SU-DHL-6 (cell line): ENCODE measurements at regions not wholly inside any gene's neighbourhood (a gene's known extent, or its start where the extent isn't known, plus 50 kb on each side); places are given as distances from the start of the nearest gene placed in this dataset.

Experiments used
- H2AFZ ChIP-seq: fragments of 200-600 bp; sonication (generic); 2 replicates; pipeline ENCODE4 v1.6.1; 2014; ENCODE audit warnings: low read depth, mild to moderate bottlenecking, moderate library complexity, mixed read lengths, antibody characterized with exemption, low read length; ENCODE audit not compliant: severe bottlenecking
- H3F3A ChIP-seq: fragments of 200-600 bp; shearing (Covaris generic); 2 replicates; pipeline ENCODE4 v1.6.0; 2016; ENCODE audit warnings: antibody characterized with exemption, mild to moderate bottlenecking; ENCODE audit not compliant: insufficient read depth
- H3K27ac ChIP-seq: fragments of 200-600 bp; sonication (generic); 2 replicates; pipeline ENCODE4 v1.5.1; 2016; ENCODE audit warnings: low read depth, mild to moderate bottlenecking, low read length, moderate library complexity, mixed read lengths
- H3K27me3 ChIP-seq: fragments of 200-600 bp; sonication (generic), shearing (Covaris generic); 2 replicates; pipeline ENCODE4 v1.6.0; 2014; ENCODE audit warnings: mild to moderate bottlenecking, low read length
- H3K36me3 ChIP-seq: fragments of 200-600 bp; sonication (generic); 2 replicates; pipeline ENCODE4 v1.6.1; 2014; ENCODE audit warnings: mild to moderate bottlenecking, low read length, mixed read lengths
- H3K4me2 ChIP-seq: fragments of 300-600, 200-600 bp; shearing (Covaris generic), sonication (generic); 2 replicates; pipeline ENCODE4 v1.6.0; 2014; ENCODE audit warnings: low read length, low read depth, mild to moderate bottlenecking; ENCODE audit not compliant: poor library complexity, severe bottlenecking
- H3K4me3 ChIP-seq: fragments of 200-600 bp; sonication (generic); 2 replicates; pipeline ENCODE4 v1.5.1; 2014; ENCODE audit warnings: antibody characterized with exemption, low read length, mild to moderate bottlenecking, mixed read lengths; ENCODE audit not compliant: insufficient read depth, poor library complexity, severe bottlenecking
- H3K79me2 ChIP-seq: fragments of 200-600 bp; sonication (generic); 2 replicates; pipeline ENCODE4 v1.6.1; 2014; ENCODE audit warnings: mild to moderate bottlenecking, low read length, moderate library complexity; ENCODE audit not compliant: insufficient read depth
- H3K9ac ChIP-seq: fragments of 200-600 bp; sonication (generic); 2 replicates; pipeline ENCODE4 v1.7.0; 2014; ENCODE audit warnings: mild to moderate bottlenecking, low read length
- H3K9me2 ChIP-seq: fragments of 200-600 bp; sonication (generic); replicated peaks from 2 replicates; pipeline ENCODE4 v1.6.1; 2014; ENCODE audit warnings: low read length; ENCODE audit not compliant: insufficient read depth
- H3K9me3 ChIP-seq: fragments of 200-600 bp; sonication (generic); 2 replicates; pipeline ENCODE4 v1.6.1; 2014; ENCODE audit warnings: low read length, mixed read lengths; ENCODE audit not compliant: insufficient read depth
- H4K20me1 ChIP-seq: fragments of 200-600 bp; sonication (generic); 2 replicates; pipeline ENCODE4 v1.6.1; 2014; ENCODE audit warnings: low read depth, mild to moderate bottlenecking, antibody characterized with exemption, low read length, moderate library complexity, mixed read lengths
- EZH2phosphoT487 ChIP-seq: fragments of 200-600 bp; sonication (generic), shearing (Covaris generic); conservative IDR thresholded peaks from 2 replicates; pipeline ENCODE4 v1.6.1; 2018; ENCODE audit warnings: mild to moderate bottlenecking, antibody characterized with exemption, low read length, moderate library complexity, mixed read lengths
- TF ChIP-seq, protein P1 (sequence below): fragments of 200-600 bp; sonication (generic); IDR thresholded peaks from one replicate; pipeline ENCODE4 v1.5.1; 2017; ENCODE audit warnings: antibody characterized with exemption, mild to moderate bottlenecking, low read length, moderate library complexity; ENCODE audit not compliant: insufficient read depth, poor library complexity, severe bottlenecking

DNA sequence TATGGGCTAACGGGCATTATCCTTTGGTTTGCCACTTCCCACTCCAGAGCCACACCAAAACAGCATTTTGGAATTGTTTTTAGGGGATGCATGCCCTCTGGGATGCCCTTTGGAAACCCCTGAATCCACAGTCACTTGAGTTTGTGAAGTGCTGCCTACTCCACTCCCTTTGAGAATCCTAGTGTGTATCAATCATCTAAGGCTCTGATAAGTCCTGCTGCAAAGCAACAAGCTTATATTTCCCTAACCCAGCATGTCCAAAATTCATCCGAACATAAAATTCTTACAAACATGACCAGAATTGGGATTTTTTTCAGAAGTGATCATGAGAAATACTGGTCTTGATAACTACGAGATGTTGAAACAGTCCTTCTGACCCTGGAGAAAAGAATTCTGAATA lies 387.9 kb downstream of the MN1 start:
- Histone ChIP-seq H3K27ac (no peak overlapping the region), H4K20me1 (no peaks in the 10 kb centered on the region), H3K9me2 (no peaks in the 10 kb centered on the region), H3F3A (no peaks in the 10 kb centered on the region), H3K9ac (no peak overlapping the region), H2AFZ (no peak overlapping the region), H3K9me3 (no peaks in the 10 kb centered on the region), H3K36me3 (no peaks in the 10 kb centered on the region), H3K79me2 (no peaks in the 10 kb centered on the region), H3K4me2 (no peak overlapping the region), H3K4me3 (no peak overlapping the region), H3K27me3 (no peaks in the 10 kb centered on the region)
- no peak for TF ChIP-seq EZH2phosphoT487
- TF ChIP-seq, protein P1, sequence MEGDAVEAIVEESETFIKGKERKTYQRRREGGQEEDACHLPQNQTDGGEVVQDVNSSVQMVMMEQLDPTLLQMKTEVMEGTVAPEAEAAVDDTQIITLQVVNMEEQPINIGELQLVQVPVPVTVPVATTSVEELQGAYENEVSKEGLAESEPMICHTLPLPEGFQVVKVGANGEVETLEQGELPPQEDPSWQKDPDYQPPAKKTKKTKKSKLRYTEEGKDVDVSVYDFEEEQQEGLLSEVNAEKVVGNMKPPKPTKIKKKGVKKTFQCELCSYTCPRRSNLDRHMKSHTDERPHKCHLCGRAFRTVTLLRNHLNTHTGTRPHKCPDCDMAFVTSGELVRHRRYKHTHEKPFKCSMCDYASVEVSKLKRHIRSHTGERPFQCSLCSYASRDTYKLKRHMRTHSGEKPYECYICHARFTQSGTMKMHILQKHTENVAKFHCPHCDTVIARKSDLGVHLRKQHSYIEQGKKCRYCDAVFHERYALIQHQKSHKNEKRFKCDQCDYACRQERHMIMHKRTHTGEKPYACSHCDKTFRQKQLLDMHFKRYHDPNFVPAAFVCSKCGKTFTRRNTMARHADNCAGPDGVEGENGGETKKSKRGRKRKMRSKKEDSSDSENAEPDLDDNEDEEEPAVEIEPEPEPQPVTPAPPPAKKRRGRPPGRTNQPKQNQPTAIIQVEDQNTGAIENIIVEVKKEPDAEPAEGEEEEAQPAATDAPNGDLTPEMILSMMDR = no peak

DNA sequence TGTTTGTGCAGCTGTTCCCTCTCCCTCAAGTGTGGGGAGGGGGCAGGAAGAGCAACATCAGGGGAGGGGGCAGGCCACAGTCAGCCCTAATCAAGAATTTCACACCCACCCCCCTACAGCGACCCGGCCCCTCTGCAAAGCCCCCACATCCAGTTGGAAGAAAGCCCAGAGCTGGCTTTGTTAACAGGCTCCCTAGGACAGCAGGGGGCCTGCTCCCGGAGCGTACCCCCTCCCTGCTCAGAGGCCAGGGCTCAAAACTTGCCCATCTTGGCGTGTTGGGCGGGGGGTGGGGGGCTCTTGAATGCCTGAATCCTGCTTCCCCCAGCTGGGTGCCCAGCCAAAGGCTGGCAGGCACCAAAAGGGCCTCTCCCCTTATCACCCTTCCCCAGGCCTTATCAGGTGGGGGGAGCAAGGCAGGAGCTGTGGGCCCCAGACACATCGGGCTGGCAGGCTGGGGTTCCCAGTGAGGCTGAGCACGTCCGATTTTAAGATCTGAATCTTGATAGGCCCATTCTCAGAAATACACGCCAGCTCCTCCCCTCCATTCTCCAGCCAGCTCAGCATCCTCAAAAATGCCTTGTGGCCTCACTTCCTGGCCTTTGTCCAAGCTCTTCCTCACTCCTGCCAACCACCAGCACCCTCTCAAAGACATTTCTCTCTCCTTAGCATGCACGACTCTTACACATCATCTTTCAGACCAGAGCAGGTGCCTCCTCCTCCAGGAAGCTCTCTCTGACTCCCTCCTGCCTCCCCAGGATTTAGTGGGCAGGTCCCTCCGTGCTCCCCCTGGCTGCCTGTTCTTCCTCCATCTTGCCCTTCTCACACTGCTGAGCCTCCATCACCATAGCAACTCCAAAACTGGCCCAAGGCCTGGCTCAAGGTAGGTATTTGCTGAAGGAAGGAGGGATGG lies 384.8 kb downstream of the MN1 start:
- no peaks in the 10 kb centered on the region for H4K20me1 ChIP-seq
- no peak overlapping the region for H3K9ac ChIP-seq
- H3K79me2 ChIP-seq = no peaks in the 10 kb centered on the region
- no peaks in the 10 kb centered on the region for H3F3A ChIP-seq
- H3K4me2 ChIP-seq = no peak overlapping the region
- no peaks in the 10 kb centered on the region for H3K36me3 ChIP-seq
- no peaks in the 10 kb centered on the region for H3K9me2 ChIP-seq
- no peak overlapping the region for H2AFZ ChIP-seq
- H3K27ac ChIP-seq = no peak overlapping the region
- H3K9me3 ChIP-seq = no peaks in the 10 kb centered on the region
- TF ChIP-seq, protein P1 = no peak
- TF ChIP-seq EZH2phosphoT487 = no peak
- H3K27me3 ChIP-seq = no peaks in the 10 kb centered on the region
- H3K4me3 ChIP-seq = no peak overlapping the region

DNA sequence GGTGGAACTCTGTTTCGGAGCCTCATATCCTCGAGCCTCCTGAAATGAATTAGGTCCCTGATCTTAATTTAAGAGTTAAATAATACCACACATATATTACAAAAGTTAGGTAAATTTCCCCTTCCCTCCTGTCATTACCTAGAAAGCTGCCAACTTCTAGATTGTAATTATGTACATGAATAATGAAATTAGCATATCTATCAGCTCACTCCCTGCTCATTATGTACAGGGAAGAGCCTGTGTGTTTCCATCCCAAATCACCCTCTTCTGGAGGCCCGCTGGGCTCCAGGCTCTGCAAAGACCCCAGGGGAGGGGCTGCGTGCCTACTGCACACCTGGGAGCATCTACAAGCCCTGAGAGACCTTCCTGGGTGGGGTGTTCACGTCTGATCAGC lies 384.1 kb downstream of the MN1 start:
- Histone ChIP-seq H3K9ac (no peak overlapping the region), H2AFZ (no peak overlapping the region), H3K9me2 (no peaks in the 10 kb centered on the region), H3K79me2 (no peaks in the 10 kb centered on the region), H3K27me3 (no peaks in the 10 kb centered on the region), H3K36me3 (no peaks in the 10 kb centered on the region), H3K4me3 (no peak overlapping the region), H3K9me3 (no peaks in the 10 kb centered on the region), H3K4me2 (no peak overlapping the region), H4K20me1 (no peaks in the 10 kb centered on the region), H3K27ac (no peak overlapping the region), H3F3A (no peaks in the 10 kb centered on the region)
- TF ChIP-seq, protein P1 = no peak
- no peak for TF ChIP-seq EZH2phosphoT487
